OCI-LY1 (cell line): ENCODE measurements at regions not wholly inside any gene's neighbourhood (a gene's known extent, or its start where the extent isn't known, plus 50 kb on each side); places are given as distances from the start of the nearest gene placed in this dataset.
"Not testable (repeated sequence)": the region's sequence is repeated elsewhere in the genome, so short reads cannot be mapped to it uniquely, and the experiment has no call there.

Experiments used
- H2AFZ ChIP-seq: fragments of 200-600 bp; sonication (generic), shearing (Covaris generic); 2 replicates; pipeline ENCODE4 v1.6.0; 2014; ENCODE audit warnings: antibody characterized with exemption, mild to moderate bottlenecking, low read length
- H3F3A ChIP-seq: fragments of 200-600 bp; sonication (generic), shearing (Covaris generic); 2 replicates; pipeline ENCODE4 v1.6.0; 2014; ENCODE audit warnings: mild to moderate bottlenecking, antibody characterized with exemption, low read length, moderate library complexity; ENCODE audit not compliant: insufficient read depth
- H3K27ac ChIP-seq: fragments of 200-600 bp; sonication (generic); 2 replicates; pipeline ENCODE4 v1.5.1; 2014; ENCODE audit warnings: low read length, mixed run types, mild to moderate bottlenecking, low read depth; ENCODE audit not compliant: poor library complexity, severe bottlenecking
- H3K27me3 ChIP-seq: fragments of 200-600 bp; sonication (generic); 2 replicates; pipeline ENCODE4 v1.6.0; 2014; ENCODE audit warnings: antibody characterized with exemption, mild to moderate bottlenecking, low read length, moderate library complexity; ENCODE audit not compliant: insufficient read depth
- H3K36me3 ChIP-seq: fragments of 200-600 bp; sonication (generic); 2 replicates; pipeline ENCODE4 v1.6.1; 2014; ENCODE audit warnings: mild to moderate bottlenecking, antibody characterized with exemption, low read length, moderate library complexity, mixed read lengths; ENCODE audit not compliant: insufficient read depth
- H3K4me1 ChIP-seq: fragments of 200-600 bp; sonication (generic); 2 replicates; pipeline ENCODE4 v1.5.1; 2014; ENCODE audit warnings: mild to moderate bottlenecking, low read length, moderate library complexity; ENCODE audit not compliant: insufficient read depth, severe bottlenecking
- H3K4me2 ChIP-seq: fragments of 200-600 bp; sonication (generic), shearing (Covaris generic); 2 replicates; pipeline ENCODE4 v1.6.1; 2014; ENCODE audit warnings: low read length
- H3K4me3 ChIP-seq: fragments of 200-600 bp; sonication (generic); 2 replicates; pipeline ENCODE4 v1.5.1; 2014; ENCODE audit warnings: low read length, low read depth, mild to moderate bottlenecking, mixed read lengths; ENCODE audit not compliant: poor library complexity, severe bottlenecking
- H3K79me2 ChIP-seq: fragments of 200-600 bp; shearing (Covaris generic); 2 replicates; pipeline ENCODE4 v1.6.1; 2016; ENCODE audit warnings: mixed run types, low read length, mixed read lengths; ENCODE audit not compliant: insufficient read depth
- H3K9ac ChIP-seq: fragments of 200-600 bp; sonication (generic), shearing (Covaris generic); 2 replicates; pipeline ENCODE4 v1.6.1; 2014; ENCODE audit warnings: mild to moderate bottlenecking, low read length, mixed read lengths
- H3K9me2 ChIP-seq: fragments of 200-600 bp; sonication (generic), shearing (Covaris generic); 2 replicates; pipeline ENCODE4 v1.6.1; 2014; ENCODE audit warnings: low read depth, mild to moderate bottlenecking, low read length, mixed read lengths
- H3K9me3 ChIP-seq: fragments of 200-600 bp; shearing (Covaris generic); 2 replicates; pipeline ENCODE4 v1.6.1; 2014; ENCODE audit warnings: low read length, mixed read lengths
- H4K20me1 ChIP-seq: fragments of 200-600 bp; sonication (generic), shearing (Covaris generic); 2 replicates; pipeline ENCODE4 v1.6.0; 2016; ENCODE audit warnings: mild to moderate bottlenecking, low read length; ENCODE audit not compliant: insufficient read depth
- EZH2 ChIP-seq: fragments of 200-600 bp; sonication (generic), shearing (Covaris generic); IDR thresholded peaks from 2 replicates; pipeline ENCODE4 v1.8.0; 2017; ENCODE audit warnings: borderline replicate concordance, mixed run types, mild to moderate bottlenecking, antibody characterized with exemption, low read length, moderate library complexity, mixed read lengths
- TF ChIP-seq, protein P1 (sequence below): fragments of 200-600 bp; sonication (generic), shearing (Covaris generic); IDR thresholded peaks from 2 replicates; pipeline ENCODE4 v1.5.1; 2017; ENCODE audit warnings: mild to moderate bottlenecking, antibody characterized with exemption, low read length, moderate library complexity, mixed read lengths

DNA sequence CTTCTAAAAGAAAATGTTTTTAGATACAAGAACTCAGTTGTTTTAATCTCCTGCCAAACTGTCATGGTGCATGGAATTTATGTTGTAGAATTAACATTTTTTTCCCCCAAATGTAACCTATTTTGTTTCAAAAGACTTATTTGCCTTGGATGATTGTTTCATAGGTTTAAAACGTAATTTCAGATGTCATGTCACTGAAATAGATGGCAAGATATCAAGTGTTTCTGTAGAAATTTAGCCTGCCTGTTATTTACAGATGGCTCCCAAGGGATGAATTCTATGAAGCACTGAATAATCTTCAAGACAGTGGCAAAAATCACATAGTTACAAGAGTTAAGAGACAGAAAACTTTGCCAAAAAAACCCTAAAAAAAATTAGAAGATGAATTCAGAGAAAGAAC lies 1484.6 kb downstream of the OLFM4 start:
- Histone ChIP-seq H4K20me1 (no peaks in the 10 kb centered on the region), H3K79me2 (no peaks in the 10 kb centered on the region), H3K4me1 (no peaks in the 10 kb centered on the region), H3K9ac (no peak overlapping the region), H3K4me3 (no peak overlapping the region), H2AFZ (no peak overlapping the region), H3K9me3 (no peaks in the 10 kb centered on the region), H3K27me3 (no peaks in the 10 kb centered on the region), H3K4me2 (no peak overlapping the region), H3K36me3 (no peaks in the 10 kb centered on the region), H3F3A (no peaks in the 10 kb centered on the region), H3K9me2 (no peaks in the 10 kb centered on the region), H3K27ac (no peak overlapping the region)
- TF ChIP-seq, protein P1, sequence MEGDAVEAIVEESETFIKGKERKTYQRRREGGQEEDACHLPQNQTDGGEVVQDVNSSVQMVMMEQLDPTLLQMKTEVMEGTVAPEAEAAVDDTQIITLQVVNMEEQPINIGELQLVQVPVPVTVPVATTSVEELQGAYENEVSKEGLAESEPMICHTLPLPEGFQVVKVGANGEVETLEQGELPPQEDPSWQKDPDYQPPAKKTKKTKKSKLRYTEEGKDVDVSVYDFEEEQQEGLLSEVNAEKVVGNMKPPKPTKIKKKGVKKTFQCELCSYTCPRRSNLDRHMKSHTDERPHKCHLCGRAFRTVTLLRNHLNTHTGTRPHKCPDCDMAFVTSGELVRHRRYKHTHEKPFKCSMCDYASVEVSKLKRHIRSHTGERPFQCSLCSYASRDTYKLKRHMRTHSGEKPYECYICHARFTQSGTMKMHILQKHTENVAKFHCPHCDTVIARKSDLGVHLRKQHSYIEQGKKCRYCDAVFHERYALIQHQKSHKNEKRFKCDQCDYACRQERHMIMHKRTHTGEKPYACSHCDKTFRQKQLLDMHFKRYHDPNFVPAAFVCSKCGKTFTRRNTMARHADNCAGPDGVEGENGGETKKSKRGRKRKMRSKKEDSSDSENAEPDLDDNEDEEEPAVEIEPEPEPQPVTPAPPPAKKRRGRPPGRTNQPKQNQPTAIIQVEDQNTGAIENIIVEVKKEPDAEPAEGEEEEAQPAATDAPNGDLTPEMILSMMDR = no peak
- no peak for TF ChIP-seq EZH2

DNA sequence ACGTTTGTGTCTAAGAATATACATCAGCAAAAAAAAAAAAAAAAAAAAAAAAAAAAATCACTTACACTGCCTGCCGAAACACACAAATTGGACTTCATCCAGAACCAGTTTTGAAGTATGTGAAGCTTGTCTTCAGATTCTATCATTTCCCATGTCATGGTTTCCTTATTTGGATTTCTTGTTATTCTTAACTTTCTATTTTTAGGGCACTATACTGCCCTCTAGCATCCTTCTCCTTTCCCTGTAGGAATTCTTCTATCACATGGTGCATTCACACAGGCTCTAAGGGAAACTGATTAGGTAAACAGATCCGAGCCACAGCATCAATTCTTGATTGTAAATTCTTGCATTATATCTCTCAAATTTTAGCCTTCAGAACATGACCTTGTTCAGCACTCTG lies 1507.5 kb downstream of the OLFM4 start:
- no peaks in the 10 kb centered on the region for H3K4me1 ChIP-seq
- no peaks in the 10 kb centered on the region for H3K9me3 ChIP-seq
- no peak overlapping the region for H3K27ac ChIP-seq
- no peak overlapping the region for H2AFZ ChIP-seq
- no peaks in the 10 kb centered on the region for H4K20me1 ChIP-seq
- H3K4me3 ChIP-seq = no peak overlapping the region
- H3K9me2 ChIP-seq = no peaks in the 10 kb centered on the region
- H3K9ac ChIP-seq = no peak overlapping the region
- TF ChIP-seq EZH2 = no peak
- TF ChIP-seq, protein P1 = no peak
- H3K4me2 ChIP-seq = no peak overlapping the region
- no peaks in the 10 kb centered on the region for H3K79me2 ChIP-seq
- no peaks in the 10 kb centered on the region for H3K27me3 ChIP-seq
- no peaks in the 10 kb centered on the region for H3F3A ChIP-seq
- no peaks in the 10 kb centered on the region for H3K36me3 ChIP-seq

DNA sequence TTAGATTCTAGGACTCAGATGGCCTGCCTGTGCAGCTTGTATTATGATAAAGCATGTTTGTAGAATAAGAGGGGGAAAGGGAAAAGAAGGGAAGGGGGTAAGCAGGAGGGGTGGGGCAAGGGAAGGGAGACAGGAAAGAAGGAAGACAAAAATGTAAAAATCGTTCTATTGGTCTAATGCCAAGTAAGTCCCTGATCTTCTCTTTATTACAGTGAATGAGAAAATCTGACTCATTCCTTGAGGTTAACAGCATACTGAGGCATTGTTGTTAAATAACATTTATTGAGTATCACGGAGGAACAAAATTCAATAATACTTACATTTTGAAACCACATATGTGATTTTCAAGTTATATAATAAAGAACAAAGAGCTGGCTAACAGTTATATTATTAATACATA lies 1534.7 kb downstream of the OLFM4 start:
- H3K79me2 ChIP-seq = no peaks in the 10 kb centered on the region
- H3K36me3 ChIP-seq = no peaks in the 10 kb centered on the region
- H3K4me3 ChIP-seq = no peak overlapping the region
- no peak overlapping the region for H3K9ac ChIP-seq
- no peaks in the 10 kb centered on the region for H3K9me2 ChIP-seq
- H4K20me1 ChIP-seq = no peaks in the 10 kb centered on the region
- H3K4me1 ChIP-seq = no peaks in the 10 kb centered on the region
- no peaks in the 10 kb centered on the region for H3K27me3 ChIP-seq
- no peak overlapping the region for H2AFZ ChIP-seq
- no peak overlapping the region for H3K4me2 ChIP-seq
- TF ChIP-seq, protein P1 = no peak
- TF ChIP-seq EZH2 = no peak
- no peaks in the 10 kb centered on the region for H3F3A ChIP-seq
- no peaks in the 10 kb centered on the region for H3K9me3 ChIP-seq
- no peak overlapping the region for H3K27ac ChIP-seq

DNA sequence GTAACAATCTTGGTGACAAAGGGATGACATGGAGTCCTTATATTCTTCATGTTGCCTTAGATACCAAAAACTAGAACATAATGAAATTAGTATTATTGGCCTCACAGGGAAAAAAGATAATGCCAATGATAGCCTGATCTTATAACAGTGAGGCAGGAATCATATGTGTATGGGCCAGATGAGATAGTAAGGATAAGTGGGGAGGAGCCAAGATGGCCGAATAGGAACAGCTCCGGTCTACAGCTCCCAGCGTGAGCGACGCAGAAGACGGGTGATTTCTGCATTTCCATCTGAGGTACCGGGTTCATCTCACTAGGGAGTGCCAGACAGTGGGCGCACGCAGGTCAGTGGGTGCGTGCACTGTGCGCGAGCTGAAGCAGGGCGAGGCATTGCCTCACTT lies 1543.4 kb downstream of the OLFM4 start:
- not testable (repeated sequence) for H3K27me3 ChIP-seq, H3K9me2 ChIP-seq, H3K4me2 ChIP-seq, H3K4me3 ChIP-seq, H2AFZ ChIP-seq, H3K27ac ChIP-seq, H3K9me3 ChIP-seq, H3K79me2 ChIP-seq, H4K20me1 ChIP-seq, H3F3A ChIP-seq, H3K9ac ChIP-seq, H3K36me3 ChIP-seq, H3K4me1 ChIP-seq
